OCI-LY3 (cell line): ENCODE measurements at regions not wholly inside any gene's neighbourhood (a gene's known extent, or its start where the extent isn't known, plus 50 kb on each side); places are given as distances from the start of the nearest gene placed in this dataset.

Experiments
- EZH2phosphoT487 ChIP-seq: fragments of 200-600 bp; shearing (Covaris generic); IDR thresholded peaks from 2 replicates; pipeline ENCODE4 v1.6.1; 2018; ENCODE audit warnings: antibody characterized with exemption, mixed run types, low read depth
- TF ChIP-seq, protein P1 (sequence below): fragments of 200-600, 300-600 bp; sonication (generic); IDR thresholded peaks from 2 replicates; pipeline ENCODE4 v1.5.1; 2014; ENCODE audit warnings: antibody characterized with exemption, low read length, low read depth

DNA sequence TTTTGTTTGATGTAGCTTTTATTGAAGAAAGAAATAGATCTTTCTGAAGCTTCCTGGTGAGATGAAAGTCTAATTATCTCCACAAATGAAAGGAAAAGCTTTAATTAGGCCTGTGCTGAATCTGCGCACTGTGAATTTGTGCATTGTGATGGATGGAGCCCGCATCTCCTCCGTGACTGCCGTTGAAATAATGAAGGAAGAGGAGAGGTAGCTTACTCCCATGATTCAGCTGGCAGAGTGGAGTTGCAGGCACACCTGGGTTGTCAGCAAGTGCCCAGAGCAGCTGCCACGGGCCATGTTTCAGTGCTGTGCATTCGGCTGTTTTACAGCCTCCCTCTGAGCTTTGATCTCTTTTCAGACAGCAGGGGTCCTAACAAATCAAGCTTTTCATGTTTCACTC is 735.3 kb upstream of the TENM3 start:
- no peak for TF ChIP-seq EZH2phosphoT487
- TF ChIP-seq, protein P1, sequence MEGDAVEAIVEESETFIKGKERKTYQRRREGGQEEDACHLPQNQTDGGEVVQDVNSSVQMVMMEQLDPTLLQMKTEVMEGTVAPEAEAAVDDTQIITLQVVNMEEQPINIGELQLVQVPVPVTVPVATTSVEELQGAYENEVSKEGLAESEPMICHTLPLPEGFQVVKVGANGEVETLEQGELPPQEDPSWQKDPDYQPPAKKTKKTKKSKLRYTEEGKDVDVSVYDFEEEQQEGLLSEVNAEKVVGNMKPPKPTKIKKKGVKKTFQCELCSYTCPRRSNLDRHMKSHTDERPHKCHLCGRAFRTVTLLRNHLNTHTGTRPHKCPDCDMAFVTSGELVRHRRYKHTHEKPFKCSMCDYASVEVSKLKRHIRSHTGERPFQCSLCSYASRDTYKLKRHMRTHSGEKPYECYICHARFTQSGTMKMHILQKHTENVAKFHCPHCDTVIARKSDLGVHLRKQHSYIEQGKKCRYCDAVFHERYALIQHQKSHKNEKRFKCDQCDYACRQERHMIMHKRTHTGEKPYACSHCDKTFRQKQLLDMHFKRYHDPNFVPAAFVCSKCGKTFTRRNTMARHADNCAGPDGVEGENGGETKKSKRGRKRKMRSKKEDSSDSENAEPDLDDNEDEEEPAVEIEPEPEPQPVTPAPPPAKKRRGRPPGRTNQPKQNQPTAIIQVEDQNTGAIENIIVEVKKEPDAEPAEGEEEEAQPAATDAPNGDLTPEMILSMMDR: no peak
